MM.1S (cell line): ENCODE measurements at regions not wholly inside any gene's neighbourhood (a gene's known extent, or its start where the extent isn't known, plus 50 kb on each side); places are given as distances from the start of the nearest gene placed in this dataset.

Experiments
- DNase-seq: peaks from one replicate; pipeline ENCODE4 v3.0.0-alpha.2; 2015
- H2AFZ ChIP-seq: fragments of 300-600 bp; sonication (generic); 2 replicates; pipeline ENCODE4 v1.6.0; 2016; ENCODE audit warnings: antibody characterized with exemption, low read length
- H3F3A ChIP-seq: fragments of 300-600 bp; sonication (generic); 2 replicates; pipeline ENCODE4 v1.6.1; 2016; ENCODE audit warnings: mild to moderate bottlenecking, antibody characterized with exemption, low read length, moderate library complexity, mixed read lengths; ENCODE audit not compliant: insufficient read depth
- H3K27ac ChIP-seq: fragments of 300-600 bp; sonication (generic); 2 replicates; pipeline ENCODE4 v1.5.1; 2016; ENCODE audit warnings: mild to moderate bottlenecking, low read length
- H3K27me3 ChIP-seq: fragments of 300-600 bp; sonication (generic); replicated peaks from 2 replicates; pipeline ENCODE4 v1.6.0; 2016; ENCODE audit warnings: low read length; ENCODE audit not compliant: insufficient read depth
- H3K36me3 ChIP-seq: fragments of 300-600 bp; sonication (generic); replicated peaks from 2 replicates; pipeline ENCODE4 v1.6.1; 2016; ENCODE audit warnings: mild to moderate bottlenecking, low read length, mixed read lengths; ENCODE audit not compliant: insufficient read depth
- H3K4me1 ChIP-seq: fragments of 300-600 bp; sonication (generic); 2 replicates; pipeline ENCODE4 v1.6.1; 2016; ENCODE audit warnings: low read length, mixed read lengths
- H3K4me2 ChIP-seq: fragments of 300-600 bp; sonication (generic); 2 replicates; pipeline ENCODE4 v1.6.0; 2016; ENCODE audit warnings: low read depth, low read length
- H3K4me3 ChIP-seq: fragments of 300-600 bp; sonication (generic); 2 replicates; pipeline ENCODE4 v1.5.1; 2016; ENCODE audit warnings: low read length, mixed read lengths
- H3K79me2 ChIP-seq: fragments of 300-600 bp; sonication (generic); 2 replicates; pipeline ENCODE4 v1.6.1; 2016; ENCODE audit warnings: mixed run types, low read length, mixed read lengths
- H3K9ac ChIP-seq: fragments of 300-600 bp; sonication (generic); 2 replicates; pipeline ENCODE4 v1.6.1; 2016; ENCODE audit warnings: low read length, mixed read lengths
- H3K9me2 ChIP-seq: fragments of 300-600 bp; sonication (generic); replicated peaks from 2 replicates; pipeline ENCODE4 v1.6.1; 2016; ENCODE audit warnings: mild to moderate bottlenecking, low read length, mixed read lengths; ENCODE audit not compliant: insufficient read depth
- H3K9me3 ChIP-seq: fragments of 300-600 bp; sonication (generic); replicated peaks from 2 replicates; pipeline ENCODE4 v1.6.1; 2016; ENCODE audit warnings: mild to moderate bottlenecking, low read length, mixed read lengths; ENCODE audit not compliant: insufficient read depth
- H4K20me1 ChIP-seq: fragments of 300-600 bp; sonication (generic); 2 replicates; pipeline ENCODE4 v1.6.1; 2016; ENCODE audit warnings: mild to moderate bottlenecking, low read length, moderate library complexity, mixed read lengths; ENCODE audit not compliant: insufficient read depth
- CTCF ChIP-seq: fragments of 300-600 bp; sonication (generic); IDR thresholded peaks from 2 replicates; pipeline ENCODE4 v1.5.1; 2016; ENCODE audit warnings: antibody characterized with exemption, low read length, mixed read lengths
- EZH2 ChIP-seq: fragments of 300-600 bp; sonication (generic); optimal IDR thresholded peaks from 2 replicates; pipeline ENCODE3; 2017; ENCODE audit warnings: low read depth, mild to moderate bottlenecking, antibody characterized with exemption, low read length, mixed read lengths
- EZH2phosphoT487 ChIP-seq: fragments of 300-600 bp; sonication (generic); IDR thresholded peaks from 2 replicates; pipeline ENCODE4 v1.6.1; 2018; ENCODE audit warnings: antibody characterized with exemption, low read length

GRCh38 chr2:89842180-89842908 is 1150.9 kb downstream of the RPIA start:
- no peaks in the 10 kb centered on the region for H3F3A ChIP-seq
- H3K27me3 ChIP-seq, result no peaks in the 10 kb centered on the region
- H3K4me2 ChIP-seq, result no peak overlapping the region
- H3K4me1 ChIP-seq, result no peaks in the 10 kb centered on the region
- no peaks in the 10 kb centered on the region for H3K9me2 ChIP-seq
- TF ChIP-seq CTCF (no peak), EZH2 (no peak), EZH2phosphoT487 (no peak)
- no peaks in the 10 kb centered on the region for H3K36me3 ChIP-seq
- H4K20me1 ChIP-seq, result no peaks in the 10 kb centered on the region
- no peak overlapping the region for H2AFZ ChIP-seq
- no peak overlapping the region for H3K4me3 ChIP-seq
- H3K9ac ChIP-seq, result no peak overlapping the region
- H3K27ac ChIP-seq, result no peak overlapping the region
- no peaks in the 10 kb centered on the region for H3K79me2 ChIP-seq
- 0 out of 2 replicates have a peak, but pooled peaks cover 3% of the 10 kb centered on the region for H3K9me3 ChIP-seq
- DNase-seq, result no peak

GRCh38 chr2:89844221-89844943 is 1152.9 kb downstream of the RPIA start:
- H3K4me2 ChIP-seq, result no peak overlapping the region
- no peaks in the 10 kb centered on the region for H3K27me3 ChIP-seq

GRCh38 chr2:89845532-89845931 is 1154.1 kb downstream of the RPIA start:
- no peak overlapping the region for H3K27ac ChIP-seq
- H3K36me3 ChIP-seq, result no peaks in the 10 kb centered on the region
- no peaks in the 10 kb centered on the region for H3K4me1 ChIP-seq
- H3K9me2 ChIP-seq, result no peaks in the 10 kb centered on the region
- H3K79me2 ChIP-seq, result no peaks in the 10 kb centered on the region
- H3F3A ChIP-seq, result no peaks in the 10 kb centered on the region
- no peak overlapping the region for H3K4me2 ChIP-seq
- no peak for DNase-seq
- H2AFZ ChIP-seq, result no peak overlapping the region
- H3K4me3 ChIP-seq, result no peak overlapping the region
- no peaks in the 10 kb centered on the region for H3K9me3 ChIP-seq
- no peaks in the 10 kb centered on the region for H4K20me1 ChIP-seq
- TF ChIP-seq EZH2, result no peak
- no peak for TF ChIP-seq EZH2phosphoT487
- no peak for TF ChIP-seq CTCF
- no peaks in the 10 kb centered on the region for H3K27me3 ChIP-seq
- H3K9ac ChIP-seq, result no peak overlapping the region

More at GRCh38 chr2:89844221-89844943, 1152.9 kb downstream of the RPIA start:
- H4K20me1 ChIP-seq, result no peaks in the 10 kb centered on the region
- H2AFZ ChIP-seq, result no peak overlapping the region
- H3K79me2 ChIP-seq, result no peaks in the 10 kb centered on the region
- no peaks in the 10 kb centered on the region for H3F3A ChIP-seq
- H3K9me2 ChIP-seq, result no peaks in the 10 kb centered on the region
- no peak overlapping the region for H3K4me3 ChIP-seq
- H3K27ac ChIP-seq, result no peak overlapping the region
- H3K36me3 ChIP-seq, result no peaks in the 10 kb centered on the region
- H3K9ac ChIP-seq, result no peak overlapping the region
- no peaks in the 10 kb centered on the region for H3K4me1 ChIP-seq
- no peak for DNase-seq
- no peaks in the 10 kb centered on the region for H3K9me3 ChIP-seq
- TF ChIP-seq EZH2phosphoT487 (no peak), EZH2 (no peak), CTCF (no peak)
